ENCODE measurements at regions not wholly inside any gene's neighbourhood (a gene's known extent, or its start where the extent isn't known, plus 50 kb on each side); places are given as distances from the start of the nearest gene placed in this dataset.

DNA sequence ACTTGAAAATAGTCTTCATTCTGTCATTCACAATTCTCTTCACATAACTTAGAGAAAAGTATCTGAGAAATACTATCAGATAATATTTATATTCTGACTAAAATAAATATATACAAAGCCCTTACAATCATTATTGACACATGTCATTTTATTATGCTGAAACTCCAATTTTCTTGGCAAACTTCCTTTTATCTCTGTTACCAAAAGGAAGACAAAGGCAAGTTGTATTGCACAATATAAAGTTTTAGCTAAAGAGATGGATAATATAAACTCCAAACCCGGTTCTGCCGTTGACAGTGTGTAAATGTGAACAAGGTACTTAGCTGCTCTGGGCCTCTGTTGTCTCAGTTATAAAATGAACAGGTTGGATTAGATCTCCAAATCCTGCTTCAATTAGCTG lies 99.0 kb upstream of the MDFIC start:
- peaks cover 26% of the 10 kb centered on the region for H3K9me3 ChIP-seq (ENCODE audit: insufficient read depth, low read depth)
- H2AFZ ChIP-seq: no peak overlapping the region
- CTCF ChIA-PET: no interaction called here
- H3K36me3 ChIP-seq (ENCODE audit: low read depth): peaks cover 6% of the 10 kb centered on the region; the same call in 1 of the 2 replicates
- TF ChIP-seq, protein P1, sequence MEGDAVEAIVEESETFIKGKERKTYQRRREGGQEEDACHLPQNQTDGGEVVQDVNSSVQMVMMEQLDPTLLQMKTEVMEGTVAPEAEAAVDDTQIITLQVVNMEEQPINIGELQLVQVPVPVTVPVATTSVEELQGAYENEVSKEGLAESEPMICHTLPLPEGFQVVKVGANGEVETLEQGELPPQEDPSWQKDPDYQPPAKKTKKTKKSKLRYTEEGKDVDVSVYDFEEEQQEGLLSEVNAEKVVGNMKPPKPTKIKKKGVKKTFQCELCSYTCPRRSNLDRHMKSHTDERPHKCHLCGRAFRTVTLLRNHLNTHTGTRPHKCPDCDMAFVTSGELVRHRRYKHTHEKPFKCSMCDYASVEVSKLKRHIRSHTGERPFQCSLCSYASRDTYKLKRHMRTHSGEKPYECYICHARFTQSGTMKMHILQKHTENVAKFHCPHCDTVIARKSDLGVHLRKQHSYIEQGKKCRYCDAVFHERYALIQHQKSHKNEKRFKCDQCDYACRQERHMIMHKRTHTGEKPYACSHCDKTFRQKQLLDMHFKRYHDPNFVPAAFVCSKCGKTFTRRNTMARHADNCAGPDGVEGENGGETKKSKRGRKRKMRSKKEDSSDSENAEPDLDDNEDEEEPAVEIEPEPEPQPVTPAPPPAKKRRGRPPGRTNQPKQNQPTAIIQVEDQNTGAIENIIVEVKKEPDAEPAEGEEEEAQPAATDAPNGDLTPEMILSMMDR (conservative IDR thresholded peaks at IDR 0.05): no peak
- no TSS peak for BruUV-seq (replicated peaks)
- no peak overlapping the region for H3K27ac ChIP-seq
- no peaks in the 10 kb centered on the region for H3K9me2 ChIP-seq (ENCODE audit: insufficient read depth)
- no peak overlapping the region for H3K4me3 ChIP-seq
- peaks cover 30% of the 10 kb centered on the region for H3K4me1 ChIP-seq (replicated peaks; ENCODE audit: insufficient read depth)
- H4K20me1 ChIP-seq (ENCODE audit: insufficient read depth): no peaks in the 10 kb centered on the region
- DNase-seq: no peak
- no peaks in the 10 kb centered on the region for H3K79me2 ChIP-seq (ENCODE audit: low read depth)
- intact Hi-C loops (cut with micrococcal nuclease; ENCODE audit: unreplicated experiment): no loop called here
- H3K4me2 ChIP-seq: no peak overlapping the region
- no peaks in the 10 kb centered on the region for H3K27me3 ChIP-seq (ENCODE audit: insufficient read depth, low read depth)
- peaks cover 12% of the 10 kb centered on the region for H3F3A ChIP-seq (ENCODE audit: insufficient read depth, low read depth)
- POLR2A ChIA-PET (ENCODE audit: unreplicated experiment): no interaction called here

DNA sequence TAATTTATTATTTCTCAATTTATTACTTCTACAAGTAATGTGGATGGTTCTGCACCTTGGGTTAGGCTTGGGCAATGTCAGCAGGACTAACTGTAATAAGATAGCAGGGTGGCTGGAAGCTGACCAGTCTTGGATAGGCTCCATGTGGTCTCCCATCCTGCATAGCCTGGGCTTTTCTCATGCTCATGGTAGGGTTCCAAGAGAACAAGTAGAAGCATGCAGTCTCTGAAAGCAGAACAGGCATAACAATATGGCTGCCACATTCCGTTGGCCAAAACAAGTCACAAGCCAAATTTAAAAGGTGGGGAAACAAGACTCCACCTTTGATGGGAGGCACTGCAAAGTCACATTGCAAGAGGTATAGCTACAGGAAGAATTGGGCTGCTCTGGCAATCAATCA lies 98.6 kb upstream of the MDFIC start:
- CTCF ChIA-PET: no interaction called here

DNA sequence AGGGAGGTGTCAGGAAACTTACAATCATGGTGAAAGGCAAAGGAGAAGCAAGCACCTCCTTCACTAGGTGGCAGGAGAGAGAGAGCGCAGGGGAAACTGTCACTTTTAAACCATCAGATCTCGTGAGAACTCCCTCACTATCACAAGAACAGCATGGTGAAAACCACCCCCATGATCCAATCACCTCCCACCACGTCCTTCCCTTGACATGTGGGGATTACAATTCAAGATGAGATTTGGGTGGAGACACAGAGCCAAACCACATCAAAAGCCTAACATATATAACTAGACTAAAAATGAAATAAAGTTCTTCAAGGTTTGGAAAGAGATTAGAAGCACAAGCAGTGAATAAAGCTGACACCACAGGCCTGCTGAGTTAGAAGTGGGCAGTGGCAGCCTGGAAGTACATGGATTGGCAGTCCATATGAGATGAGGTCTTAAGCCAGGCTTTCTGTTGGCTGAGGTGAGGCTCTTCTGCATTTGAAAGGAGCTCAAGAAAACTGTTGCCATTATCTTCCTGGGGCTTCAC lies 96.4 kb upstream of the MDFIC start:
- Histone ChIP-seq H3K9me2 (ENCODE audit: insufficient read depth) (no peaks in the 10 kb centered on the region), H3K36me3 (ENCODE audit: low read depth) (peaks cover 6% of the 10 kb centered on the region; the same call in 1 of the 2 replicates), H3K4me3 (no peak overlapping the region), H3K27me3 (ENCODE audit: insufficient read depth, low read depth) (no peaks in the 10 kb centered on the region), H3K4me1 (replicated peaks; ENCODE audit: insufficient read depth) (0 out of 2 replicates have a peak, but pooled peaks cover 5% of the 10 kb centered on the region), H4K20me1 (ENCODE audit: insufficient read depth) (no peaks in the 10 kb centered on the region), H3F3A (ENCODE audit: insufficient read depth, low read depth) (peaks cover 4% of the 10 kb centered on the region), H3K4me2 (no peak overlapping the region), H3K27ac (no peak overlapping the region), H3K9me3 (ENCODE audit: insufficient read depth, low read depth) (peaks cover 26% of the 10 kb centered on the region; the same call in 1 of the 2 replicates), H2AFZ (no peak overlapping the region), H3K79me2 (ENCODE audit: low read depth) (no peaks in the 10 kb centered on the region)
- ChIA-PET CTCF (interaction anchor here (0.5 kb wide), 1 partner anchor 743 kb away, joined by 3 read pairs; no protein-coding TSS in a partner anchor), POLR2A (ENCODE audit: unreplicated experiment) (no interaction called here)
- no peak for DNase-seq
- intact Hi-C loops (cut with micrococcal nuclease; ENCODE audit: unreplicated experiment): no loop called here
- TF ChIP-seq, protein P1 (conservative IDR thresholded peaks at IDR 0.05): no peak
- TF ChIP-seq EZH2 (IDR thresholded peaks at IDR 0.05; ENCODE audit: low read depth): no peak
- no TSS peak for BruUV-seq (replicated peaks)

More for the DNA sequence above, 98.6 kb upstream of the MDFIC start:
- TF ChIP-seq, protein P1 (conservative IDR thresholded peaks at IDR 0.05): no peak
- TF ChIP-seq EZH2 (IDR thresholded peaks at IDR 0.05; ENCODE audit: low read depth): no peak
- BruUV-seq (replicated peaks): no TSS peak
- Histone ChIP-seq H3K36me3 (ENCODE audit: low read depth) (peaks cover 6% of the 10 kb centered on the region; the same call in 1 of the 2 replicates), H3K4me1 (replicated peaks; ENCODE audit: insufficient read depth) (peaks cover 27% of the 10 kb centered on the region), H3K4me3 (no peak overlapping the region), H3K79me2 (ENCODE audit: low read depth) (no peaks in the 10 kb centered on the region), H3F3A (ENCODE audit: insufficient read depth, low read depth) (peaks cover 12% of the 10 kb centered on the region), H3K4me2 (no peak overlapping the region), H3K9me3 (ENCODE audit: insufficient read depth, low read depth) (peaks cover 26% of the 10 kb centered on the region), H4K20me1 (ENCODE audit: insufficient read depth) (no peaks in the 10 kb centered on the region), H3K27me3 (ENCODE audit: insufficient read depth, low read depth) (no peaks in the 10 kb centered on the region), H2AFZ (no peak overlapping the region), H3K27ac (no peak overlapping the region), H3K9me2 (ENCODE audit: insufficient read depth) (no peaks in the 10 kb centered on the region)
- intact Hi-C loops (cut with micrococcal nuclease; ENCODE audit: unreplicated experiment): no loop called here
- DNase-seq: no peak
- POLR2A ChIA-PET (ENCODE audit: unreplicated experiment): no interaction called here

Data from PC-9 (cell line).